GM23338 (cell line): ENCODE measurements at regions not wholly inside any gene's neighbourhood (a gene's known extent, or its start where the extent isn't known, plus 50 kb on each side); places are given as distances from the start of the nearest gene placed in this dataset.

ENCODE experiments used
- ATAC-seq: fragments of 200-7000 bp; cut with Tn5 transposase; 3 replicates; pipeline ENCODE4 v1.9.1; 2020
- DNase-seq: peaks from one replicate; pipeline ENCODE4 v3.0.0-alpha.2; 2015; ENCODE audit warnings: low spot score
- H2AFZ ChIP-seq: fragments of 200-600 bp; sonication (generic); 2 replicates; pipeline ENCODE4 v1.8.0; 2016; ENCODE audit warnings: antibody characterized with exemption, mild to moderate bottlenecking, moderate library complexity
- H3F3A ChIP-seq: fragments of 200-600 bp; sonication (generic); replicated peaks from 2 replicates; pipeline ENCODE4 v1.8.0; 2017; ENCODE audit warnings: antibody characterized with exemption, mixed run types, low read depth
- H3K27ac ChIP-seq: fragments of 200-600 bp; sonication (generic); 2 replicates; pipeline ENCODE4 v1.6.1; 2016; ENCODE audit warnings: low read depth
- H3K27me3 ChIP-seq: fragments of 200-600 bp; sonication (generic); 2 replicates; pipeline ENCODE4 v1.8.0; 2016; ENCODE audit warnings: mild to moderate bottlenecking, mixed run types, moderate library complexity; ENCODE audit not compliant: insufficient read depth
- H3K36me3 ChIP-seq: fragments of 200-600 bp; sonication (generic); 2 replicates; pipeline ENCODE4 v1.8.0; 2016; ENCODE audit warnings: mild to moderate bottlenecking; ENCODE audit not compliant: insufficient read depth
- H3K4me1 ChIP-seq: fragments of 200-600 bp; sonication (generic); 2 replicates; pipeline ENCODE4 v1.8.0; 2016; ENCODE audit warnings: mild to moderate bottlenecking, moderate library complexity; ENCODE audit not compliant: insufficient read depth
- H3K4me2 ChIP-seq: fragments of 200-600 bp; sonication (generic); 2 replicates; pipeline ENCODE4 v1.7.1; 2017; ENCODE audit warnings: mixed run types
- H3K4me3 ChIP-seq: fragments of 200-600 bp; sonication (generic); 2 replicates; pipeline ENCODE4 v1.6.1; 2016; ENCODE audit warnings: mixed run types
- H3K79me2 ChIP-seq: fragments of 200-600 bp; sonication (generic); replicated peaks from 2 replicates; pipeline ENCODE4 v1.8.0; 2017; ENCODE audit warnings: mild to moderate bottlenecking; ENCODE audit not compliant: insufficient read depth
- H3K9me2 ChIP-seq: fragments of 200-600 bp; sonication (generic); 2 replicates; pipeline ENCODE4 v1.8.0; 2017; ENCODE audit not compliant: insufficient read depth
- H4K20me1 ChIP-seq: fragments of 200-600 bp; sonication (generic); replicated peaks from 2 replicates; pipeline ENCODE4 v1.8.0; 2017; ENCODE audit warnings: mild to moderate bottlenecking; ENCODE audit not compliant: insufficient read depth
- H3K27ac Mint-ChIP-seq: 2 replicates; pipeline ENCODE4 v1.8.0; 2020; ENCODE audit warnings: inconsistent platforms, mild to moderate bottlenecking, moderate library complexity, mixed read lengths
- H3K27me3 Mint-ChIP-seq: 3 replicates; pipeline ENCODE4 v1.8.0; 2022; ENCODE audit warnings: low read depth, mild to moderate bottlenecking, moderate library complexity, mixed read lengths, inconsistent platforms; ENCODE audit not compliant: insufficient read depth, poor library complexity
- H3K36me3 Mint-ChIP-seq: 3 replicates; pipeline ENCODE4 v1.8.0; 2021; ENCODE audit warnings: low read depth, mild to moderate bottlenecking, inconsistent platforms, moderate library complexity, mixed read lengths
- H3K4me1 Mint-ChIP-seq: 3 replicates; pipeline ENCODE4 v1.8.0; 2020; ENCODE audit warnings: mild to moderate bottlenecking, inconsistent platforms, mixed read lengths
- H3K4me3 Mint-ChIP-seq: 3 replicates; pipeline ENCODE4 v1.8.0; 2021; ENCODE audit warnings: moderate library complexity, mild to moderate bottlenecking, inconsistent platforms, mixed read lengths
- H3K9me3 Mint-ChIP-seq: 3 replicates; pipeline ENCODE4 v1.8.0; 2020; ENCODE audit warnings: moderate library complexity, mild to moderate bottlenecking, inconsistent platforms, mixed read lengths
- CREB1 ChIP-seq: fragments of 250-450 bp; sonication (Bioruptor Pico); IDR thresholded peaks from 2 replicates; pipeline ENCODE4 v1.5.0; 2020; ENCODE audit warnings: low read depth, mild to moderate bottlenecking, moderate library complexity
- EZH2 ChIP-seq: fragments of 200-600 bp; sonication (generic); IDR thresholded peaks from one replicate; pipeline ENCODE4 v1.8.0; 2017; ENCODE audit warnings: antibody characterized with exemption, mild to moderate bottlenecking, low read depth; ENCODE audit not compliant: unreplicated experiment
- EZH2phosphoT487 ChIP-seq: fragments of 200-600 bp; sonication (generic); IDR thresholded peaks from one replicate; pipeline ENCODE4 v1.8.1; 2018; ENCODE audit warnings: antibody characterized with exemption; ENCODE audit not compliant: unreplicated experiment
- JUNB ChIP-seq: IDR thresholded peaks from one replicate; pipeline ENCODE4 v1.6.1; 2016; ENCODE audit warnings: antibody characterized with exemption; ENCODE audit not compliant: unreplicated experiment
- NANOG ChIP-seq: IDR thresholded peaks from 2 replicates; pipeline ENCODE4 v1.6.1; 2016; ENCODE audit warnings: antibody characterized with exemption, borderline replicate concordance
- POLR2AphosphoS5 ChIP-seq: IDR thresholded peaks from 2 replicates; pipeline ENCODE4 v1.6.1; 2016; ENCODE audit warnings: antibody characterized with exemption, low read depth
- STAT1 ChIP-seq: IDR thresholded peaks from one replicate; pipeline ENCODE4 v1.6.1; 2016; ENCODE audit warnings: antibody characterized with exemption; ENCODE audit not compliant: unreplicated experiment
- ZNF114 ChIP-seq: fragments of 250-450 bp; sonication (Bioruptor Pico); IDR thresholded peaks from 2 replicates; pipeline ENCODE4 v1.5.0; 2020; ENCODE audit warnings: mild to moderate bottlenecking, moderate library complexity
- ZNF331 ChIP-seq: fragments of 250-450 bp; sonication (Bioruptor Pico); IDR thresholded peaks from 2 replicates; pipeline ENCODE4 v1.5.0; 2020; ENCODE audit warnings: low read depth, mild to moderate bottlenecking, moderate library complexity
- TF ChIP-seq, protein P1 (sequence below): IDR thresholded peaks from 2 replicates; pipeline ENCODE4 v1.6.1; 2016; ENCODE audit warnings: antibody characterized with exemption
- TF ChIP-seq, protein P2 (sequence below), 2 experiments: fragments of 200-600 bp in 1 of 2; sonication (generic) in 1 of 2; conservative IDR thresholded peaks; 2 replicates each; pipeline versions ENCODE4 v1.5.1 to v1.6.1; 2016 to 2017; ENCODE audit warnings: antibody characterized with exemption in 2 of 2, low read depth in 2 of 2, mild to moderate bottlenecking in 2 of 2, moderate library complexity in 1 of 2
- TF ChIP-seq, protein P3 (sequence below): fragments of 250-450 bp; sonication (Bioruptor Pico); IDR thresholded peaks from 2 replicates; pipeline ENCODE4 v1.5.0; 2020; ENCODE audit warnings: mild to moderate bottlenecking, moderate library complexity
- TF ChIP-seq, protein P4 (sequence below): IDR thresholded peaks from one replicate; pipeline ENCODE4 v1.6.1; 2018; ENCODE audit warnings: antibody characterized with exemption; ENCODE audit not compliant: unreplicated experiment

DNA sequence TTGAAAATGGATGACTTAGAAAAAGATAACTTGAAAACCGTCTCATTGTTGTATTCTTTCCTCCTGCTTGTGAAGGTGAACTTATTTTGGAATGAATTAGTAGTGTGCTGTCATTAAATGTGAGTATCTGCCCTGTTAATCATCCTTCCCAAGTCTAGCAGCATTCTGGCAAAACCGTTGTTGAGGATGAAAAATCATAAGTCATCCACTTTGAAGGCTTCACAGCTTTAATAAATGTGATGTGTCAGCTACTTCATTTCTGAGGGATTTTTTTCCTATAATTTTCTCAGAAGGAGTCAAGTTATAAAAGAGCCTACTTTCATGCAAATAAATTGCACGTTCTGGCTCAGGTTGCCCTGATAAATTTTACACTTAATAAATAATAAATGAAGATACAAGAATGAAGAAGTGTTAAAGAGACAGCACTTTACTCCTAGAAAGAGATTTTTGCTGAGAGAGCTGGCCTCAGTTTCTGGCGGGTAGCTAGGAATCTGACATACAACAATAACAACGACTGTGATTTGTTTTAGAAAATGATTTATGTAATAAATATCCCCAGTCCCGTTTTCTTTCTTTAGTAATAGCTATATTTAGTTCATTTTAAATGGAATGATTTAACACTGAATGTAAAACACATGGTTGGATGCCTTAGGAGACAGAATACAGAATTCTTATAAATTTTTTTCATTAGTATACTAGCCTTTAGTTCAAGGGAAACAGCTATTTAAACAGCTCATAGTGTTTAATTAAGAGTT is 516.5 kb upstream of the KLF6 start:
- no peaks in the 10 kb centered on the region for H3K27me3 ChIP-seq
- no peaks in the 10 kb centered on the region for H3K36me3 ChIP-seq
- no peak for ATAC-seq
- H3K4me1 ChIP-seq: no peaks in the 10 kb centered on the region
- Mint-ChIP-seq H3K9me3 (no peaks in the 10 kb centered on the region), H3K27ac (no peak overlapping the region), H3K4me1 (peaks cover 15% of the 10 kb centered on the region), H3K27me3 (no peaks in the 10 kb centered on the region), H3K4me3 (no peak overlapping the region), H3K36me3 (no peaks in the 10 kb centered on the region)
- TF ChIP-seq, protein P1, sequence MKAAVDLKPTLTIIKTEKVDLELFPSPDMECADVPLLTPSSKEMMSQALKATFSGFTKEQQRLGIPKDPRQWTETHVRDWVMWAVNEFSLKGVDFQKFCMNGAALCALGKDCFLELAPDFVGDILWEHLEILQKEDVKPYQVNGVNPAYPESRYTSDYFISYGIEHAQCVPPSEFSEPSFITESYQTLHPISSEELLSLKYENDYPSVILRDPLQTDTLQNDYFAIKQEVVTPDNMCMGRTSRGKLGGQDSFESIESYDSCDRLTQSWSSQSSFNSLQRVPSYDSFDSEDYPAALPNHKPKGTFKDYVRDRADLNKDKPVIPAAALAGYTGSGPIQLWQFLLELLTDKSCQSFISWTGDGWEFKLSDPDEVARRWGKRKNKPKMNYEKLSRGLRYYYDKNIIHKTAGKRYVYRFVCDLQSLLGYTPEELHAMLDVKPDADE: no peak
- TF ChIP-seq, protein P2, sequence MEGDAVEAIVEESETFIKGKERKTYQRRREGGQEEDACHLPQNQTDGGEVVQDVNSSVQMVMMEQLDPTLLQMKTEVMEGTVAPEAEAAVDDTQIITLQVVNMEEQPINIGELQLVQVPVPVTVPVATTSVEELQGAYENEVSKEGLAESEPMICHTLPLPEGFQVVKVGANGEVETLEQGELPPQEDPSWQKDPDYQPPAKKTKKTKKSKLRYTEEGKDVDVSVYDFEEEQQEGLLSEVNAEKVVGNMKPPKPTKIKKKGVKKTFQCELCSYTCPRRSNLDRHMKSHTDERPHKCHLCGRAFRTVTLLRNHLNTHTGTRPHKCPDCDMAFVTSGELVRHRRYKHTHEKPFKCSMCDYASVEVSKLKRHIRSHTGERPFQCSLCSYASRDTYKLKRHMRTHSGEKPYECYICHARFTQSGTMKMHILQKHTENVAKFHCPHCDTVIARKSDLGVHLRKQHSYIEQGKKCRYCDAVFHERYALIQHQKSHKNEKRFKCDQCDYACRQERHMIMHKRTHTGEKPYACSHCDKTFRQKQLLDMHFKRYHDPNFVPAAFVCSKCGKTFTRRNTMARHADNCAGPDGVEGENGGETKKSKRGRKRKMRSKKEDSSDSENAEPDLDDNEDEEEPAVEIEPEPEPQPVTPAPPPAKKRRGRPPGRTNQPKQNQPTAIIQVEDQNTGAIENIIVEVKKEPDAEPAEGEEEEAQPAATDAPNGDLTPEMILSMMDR (conservative IDR thresholded peaks at IDR 0.05; ENCODE audit: low read depth in 2 of 2): no peak
- TF ChIP-seq ZNF331 (CRISPR knock-in tag) (no peak), EZH2phosphoT487 (no peak), STAT1 (no peak), JUNB (no peak), POLR2AphosphoS5 (no peak), NANOG (no peak), CREB1 (CRISPR knock-in tag) (no peak), ZNF114 (CRISPR knock-in tag) (no peak), EZH2 (no peak)
- TF ChIP-seq, protein P3, sequence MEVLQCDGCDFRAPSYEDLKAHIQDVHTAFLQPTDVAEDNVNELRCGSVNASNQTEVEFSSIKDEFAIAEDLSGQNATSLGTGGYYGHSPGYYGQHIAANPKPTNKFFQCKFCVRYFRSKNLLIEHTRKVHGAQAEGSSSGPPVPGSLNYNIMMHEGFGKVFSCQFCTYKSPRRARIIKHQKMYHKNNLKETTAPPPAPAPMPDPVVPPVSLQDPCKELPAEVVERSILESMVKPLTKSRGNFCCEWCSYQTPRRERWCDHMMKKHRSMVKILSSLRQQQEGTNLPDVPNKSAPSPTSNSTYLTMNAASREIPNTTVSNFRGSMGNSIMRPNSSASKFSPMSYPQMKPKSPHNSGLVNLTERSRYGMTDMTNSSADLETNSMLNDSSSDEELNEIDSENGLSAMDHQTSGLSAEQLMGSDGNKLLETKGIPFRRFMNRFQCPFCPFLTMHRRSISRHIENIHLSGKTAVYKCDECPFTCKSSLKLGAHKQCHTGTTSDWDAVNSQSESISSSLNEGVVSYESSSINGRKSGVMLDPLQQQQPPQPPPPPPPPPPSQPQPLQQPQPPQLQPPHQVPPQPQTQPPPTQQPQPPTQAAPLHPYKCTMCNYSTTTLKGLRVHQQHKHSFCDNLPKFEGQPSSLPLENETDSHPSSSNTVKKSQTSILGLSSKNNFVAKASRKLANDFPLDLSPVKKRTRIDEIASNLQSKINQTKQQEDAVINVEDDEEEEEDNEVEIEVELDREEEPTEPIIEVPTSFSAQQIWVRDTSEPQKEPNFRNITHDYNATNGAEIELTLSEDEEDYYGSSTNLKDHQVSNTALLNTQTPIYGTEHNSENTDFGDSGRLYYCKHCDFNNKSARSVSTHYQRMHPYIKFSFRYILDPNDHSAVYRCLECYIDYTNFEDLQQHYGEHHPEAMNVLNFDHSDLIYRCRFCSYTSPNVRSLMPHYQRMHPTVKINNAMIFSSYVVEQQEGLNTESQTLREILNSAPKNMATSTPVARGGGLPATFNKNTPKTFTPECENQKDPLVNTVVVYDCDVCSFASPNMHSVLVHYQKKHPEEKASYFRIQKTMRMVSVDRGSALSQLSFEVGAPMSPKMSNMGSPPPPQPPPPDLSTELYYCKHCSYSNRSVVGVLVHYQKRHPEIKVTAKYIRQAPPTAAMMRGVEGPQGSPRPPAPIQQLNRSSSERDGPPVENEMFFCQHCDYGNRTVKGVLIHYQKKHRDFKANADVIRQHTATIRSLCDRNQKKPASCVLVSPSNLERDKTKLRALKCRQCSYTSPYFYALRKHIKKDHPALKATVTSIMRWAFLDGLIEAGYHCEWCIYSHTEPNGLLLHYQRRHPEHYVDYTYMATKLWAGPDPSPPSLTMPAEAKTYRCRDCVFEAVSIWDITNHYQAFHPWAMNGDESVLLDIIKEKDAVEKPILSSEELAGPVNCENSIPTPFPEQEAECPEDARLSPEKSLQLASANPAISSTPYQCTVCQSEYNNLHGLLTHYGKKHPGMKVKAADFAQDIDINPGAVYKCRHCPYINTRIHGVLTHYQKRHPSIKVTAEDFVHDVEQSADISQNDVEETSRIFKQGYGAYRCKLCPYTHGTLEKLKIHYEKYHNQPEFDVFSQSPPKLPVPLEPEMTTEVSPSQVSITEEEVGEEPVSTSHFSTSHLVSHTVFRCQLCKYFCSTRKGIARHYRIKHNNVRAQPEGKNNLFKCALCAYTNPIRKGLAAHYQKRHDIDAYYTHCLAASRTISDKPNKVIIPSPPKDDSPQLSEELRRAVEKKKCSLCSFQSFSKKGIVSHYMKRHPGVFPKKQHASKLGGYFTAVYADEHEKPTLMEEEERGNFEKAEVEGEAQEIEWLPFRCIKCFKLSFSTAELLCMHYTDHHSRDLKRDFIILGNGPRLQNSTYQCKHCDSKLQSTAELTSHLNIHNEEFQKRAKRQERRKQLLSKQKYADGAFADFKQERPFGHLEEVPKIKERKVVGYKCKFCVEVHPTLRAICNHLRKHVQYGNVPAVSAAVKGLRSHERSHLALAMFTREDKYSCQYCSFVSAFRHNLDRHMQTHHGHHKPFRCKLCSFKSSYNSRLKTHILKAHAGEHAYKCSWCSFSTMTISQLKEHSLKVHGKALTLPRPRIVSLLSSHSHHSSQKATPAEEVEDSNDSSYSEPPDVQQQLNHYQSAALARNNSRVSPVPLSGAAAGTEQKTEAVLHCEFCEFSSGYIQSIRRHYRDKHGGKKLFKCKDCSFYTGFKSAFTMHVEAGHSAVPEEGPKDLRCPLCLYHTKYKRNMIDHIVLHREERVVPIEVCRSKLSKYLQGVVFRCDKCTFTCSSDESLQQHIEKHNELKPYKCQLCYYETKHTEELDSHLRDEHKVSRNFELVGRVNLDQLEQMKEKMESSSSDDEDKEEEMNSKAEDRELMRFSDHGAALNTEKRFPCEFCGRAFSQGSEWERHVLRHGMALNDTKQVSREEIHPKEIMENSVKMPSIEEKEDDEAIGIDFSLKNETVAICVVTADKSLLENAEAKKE (CRISPR knock-in tag): no peak
- TF ChIP-seq, protein P4, sequence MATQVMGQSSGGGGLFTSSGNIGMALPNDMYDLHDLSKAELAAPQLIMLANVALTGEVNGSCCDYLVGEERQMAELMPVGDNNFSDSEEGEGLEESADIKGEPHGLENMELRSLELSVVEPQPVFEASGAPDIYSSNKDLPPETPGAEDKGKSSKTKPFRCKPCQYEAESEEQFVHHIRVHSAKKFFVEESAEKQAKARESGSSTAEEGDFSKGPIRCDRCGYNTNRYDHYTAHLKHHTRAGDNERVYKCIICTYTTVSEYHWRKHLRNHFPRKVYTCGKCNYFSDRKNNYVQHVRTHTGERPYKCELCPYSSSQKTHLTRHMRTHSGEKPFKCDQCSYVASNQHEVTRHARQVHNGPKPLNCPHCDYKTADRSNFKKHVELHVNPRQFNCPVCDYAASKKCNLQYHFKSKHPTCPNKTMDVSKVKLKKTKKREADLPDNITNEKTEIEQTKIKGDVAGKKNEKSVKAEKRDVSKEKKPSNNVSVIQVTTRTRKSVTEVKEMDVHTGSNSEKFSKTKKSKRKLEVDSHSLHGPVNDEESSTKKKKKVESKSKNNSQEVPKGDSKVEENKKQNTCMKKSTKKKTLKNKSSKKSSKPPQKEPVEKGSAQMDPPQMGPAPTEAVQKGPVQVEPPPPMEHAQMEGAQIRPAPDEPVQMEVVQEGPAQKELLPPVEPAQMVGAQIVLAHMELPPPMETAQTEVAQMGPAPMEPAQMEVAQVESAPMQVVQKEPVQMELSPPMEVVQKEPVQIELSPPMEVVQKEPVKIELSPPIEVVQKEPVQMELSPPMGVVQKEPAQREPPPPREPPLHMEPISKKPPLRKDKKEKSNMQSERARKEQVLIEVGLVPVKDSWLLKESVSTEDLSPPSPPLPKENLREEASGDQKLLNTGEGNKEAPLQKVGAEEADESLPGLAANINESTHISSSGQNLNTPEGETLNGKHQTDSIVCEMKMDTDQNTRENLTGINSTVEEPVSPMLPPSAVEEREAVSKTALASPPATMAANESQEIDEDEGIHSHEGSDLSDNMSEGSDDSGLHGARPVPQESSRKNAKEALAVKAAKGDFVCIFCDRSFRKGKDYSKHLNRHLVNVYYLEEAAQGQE: no peak
- no peak overlapping the region for H3K4me2 ChIP-seq
- H3K4me3 ChIP-seq: no peak overlapping the region
- no peak overlapping the region for H2AFZ ChIP-seq
- no peaks in the 10 kb centered on the region for H3F3A ChIP-seq
- no peaks in the 10 kb centered on the region for H4K20me1 ChIP-seq
- no peak overlapping the region for H3K27ac ChIP-seq
- no peaks in the 10 kb centered on the region for H3K9me2 ChIP-seq
- no peak for DNase-seq
- H3K79me2 ChIP-seq: no peaks in the 10 kb centered on the region
